ENCODE measurements at regions not wholly inside any gene's neighbourhood (a gene's known extent, or its start where the extent isn't known, plus 50 kb on each side); places are given as distances from the start of the nearest gene placed in this dataset.

GRCh38 chr4:162681212-162681611, 485.5 kb downstream of the NAF1 start:
- no peak overlapping the region for H2AK5ac ChIP-seq (ENCODE audit: low read depth, low read length)
- no peaks in the 10 kb centered on the region for H3K79me2 ChIP-seq (ENCODE audit: control insufficient read depth in 1 of 2, insufficient read depth in 2 of 2, low read length in 2 of 2)
- no peak overlapping the region for H2BK120ac ChIP-seq (replicated peaks; ENCODE audit: low read depth, low read length)
- no peak overlapping the region for H3K9ac ChIP-seq (replicated peaks in 1 of 4; ENCODE audit: extremely low read depth in 1 of 4, low read depth in 3 of 4, low read length in 3 of 4)
- no peak overlapping the region for H2AFZ ChIP-seq (ENCODE audit: low read length)
- no peak overlapping the region for H4K91ac ChIP-seq (replicated peaks; ENCODE audit: insufficient read length, low read length)
- no peak overlapping the region for H2BK5ac ChIP-seq (ENCODE audit: low read depth, low read length)
- WGBS, 2 experiments (ENCODE audit: extremely low coverage in 1 of 2, insufficient coverage in 1 of 2, insufficient read length in 1 of 2, insufficient replicate concordance in 2 of 2, low coverage in 1 of 2, low lambda C conversion rate in 2 of 2, missing lambda C conversion rate in 1 of 2): 48% methylated on average over 2 of the region's 2 CpGs; no CpG with 5 or more reads in 1 of the 2 experiments
- no peaks in the 10 kb centered on the region for H4K20me1 ChIP-seq (replicated peaks in 1 of 2; ENCODE audit: control insufficient read depth in 1 of 2, insufficient read depth in 2 of 2, low read length in 2 of 2)
- no peak overlapping the region for H4K5ac ChIP-seq (ENCODE audit: insufficient read length, low read depth, low read length)
- no peak overlapping the region for H2BK12ac ChIP-seq (ENCODE audit: low read depth, low read length)
- no peaks in the 10 kb centered on the region for H3K23me2 ChIP-seq (ENCODE audit: low read depth, low read length)
- DNase-seq (ENCODE audit: low read depth in 1 of 2, low spot score in 2 of 2): no peak
- no peaks in the 10 kb centered on the region for H3K9me3 ChIP-seq (ENCODE audit: insufficient read depth in 2 of 2, low read depth in 1 of 2, low read length in 1 of 2)
- no peak overlapping the region for H3K18ac ChIP-seq (ENCODE audit: extremely low read depth, low read length)
- no peak overlapping the region for H3K4ac ChIP-seq (replicated peaks; ENCODE audit: insufficient read length, low read depth, low read length)
- no peak overlapping the region for H3K4me2 ChIP-seq (ENCODE audit: insufficient read depth in 1 of 2, low read depth in 2 of 2, low read length in 2 of 2)
- no peak overlapping the region for H3K27ac ChIP-seq (ENCODE audit: low read depth, low read length)
- H3K4me3 ChIP-seq (ENCODE audit: extremely low read depth in 1 of 4, insufficient read depth in 2 of 4, low read depth in 3 of 4, low read length in 4 of 4): no peak overlapping the region
- no peak for FAIRE-seq
- POLR2A ChIA-PET (ENCODE audit: partially characterized antibody): no interaction called here
- no peak overlapping the region for H4K8ac ChIP-seq (ENCODE audit: extremely low read depth, insufficient read depth, low read length)
- no peaks in the 10 kb centered on the region for H3K36me3 ChIP-seq (ENCODE audit: control insufficient read depth in 2 of 4, insufficient read depth in 4 of 4, low read length in 3 of 4)
- no peak overlapping the region for H2BK20ac ChIP-seq (ENCODE audit: low read length)
- H3K23ac ChIP-seq (ENCODE audit: insufficient read length): no peak overlapping the region
- no peaks in the 10 kb centered on the region for H3K79me1 ChIP-seq (ENCODE audit: low read depth, low read length)
- CTCF ChIA-PET (ENCODE audit: partially characterized antibody): no interaction called here
- H2BK15ac ChIP-seq (ENCODE audit: low read length): no peak overlapping the region
- no peak overlapping the region for H3K14ac ChIP-seq (ENCODE audit: insufficient read length)
- H3K27me3 ChIP-seq (replicated peaks in 1 of 4; ENCODE audit: control insufficient read depth in 3 of 4, extremely low read depth in 1 of 4, insufficient read depth in 3 of 4, low read length in 3 of 4): no peaks in the 10 kb centered on the region
- no peaks in the 10 kb centered on the region for H3K4me1 ChIP-seq (replicated peaks in 1 of 4; ENCODE audit: control insufficient read depth in 3 of 4, insufficient read depth in 4 of 4, low read length in 3 of 4)
- H3K56ac ChIP-seq (replicated peaks; ENCODE audit: insufficient read length, low read depth, low read length): no peak overlapping the region
- TF ChIP-seq SIRT6 (IDR thresholded peaks at IDR 0.05; ENCODE audit: low read length) (no peak), KDM4A (IDR thresholded peaks at IDR 0.05; ENCODE audit: low read depth, low read length, severe bottlenecking) (no peak), ASH2L (IDR thresholded peaks at IDR 0.05; ENCODE audit: low read length) (no peak), KDM1A (IDR thresholded peaks at IDR 0.05; ENCODE audit: borderline replicate concordance, low read length) (no peak), ATF2 (IDR thresholded peaks at IDR 0.05; ENCODE audit: low read length) (no peak), EP300 (IDR thresholded peaks at IDR 0.05; ENCODE audit: borderline replicate concordance in 1 of 2, low read depth in 2 of 2, low read length in 2 of 2) (no peak), RAD21 (IDR thresholded peaks at IDR 0.05 in 1 of 2, conservative IDR thresholded peaks at IDR 0.05 in 1 of 2; ENCODE audit: low read depth in 2 of 2, low read length in 2 of 2) (no peak), NRF1 (IDR thresholded peaks at IDR 0.05; ENCODE audit: low read depth, low read length) (no peak), SRF (IDR thresholded peaks at IDR 0.05; ENCODE audit: low read depth, low read length) (no peak), NANOG (IDR thresholded peaks at IDR 0.05; ENCODE audit: insufficient read depth, low read depth, low read length, poor library complexity, severe bottlenecking) (no peak), TCF12 (IDR thresholded peaks at IDR 0.05; ENCODE audit: low read depth, low read length) (no peak), POU5F1 (IDR thresholded peaks at IDR 0.05; ENCODE audit: low read depth, low read length) (no peak), CBX5 (IDR thresholded peaks at IDR 0.05; ENCODE audit: low read depth, low read length) (no peak), KDM5A (IDR thresholded peaks at IDR 0.05; ENCODE audit: low read length) (no peak)

Measured in H1 (cell line).